LNCAP (cell line): ENCODE measurements at regions not wholly inside any gene's neighbourhood (a gene's known extent, or its start where the extent isn't known, plus 50 kb on each side); places are given as distances from the start of the nearest gene placed in this dataset.

Experiments used
- CTCF ChIP-seq: fragments of 450-650 bp; IDR thresholded peaks from 2 replicates; pipeline ENCODE4 v1.5.1; 2017; ENCODE audit warnings: mild to moderate bottlenecking

- TF ChIP-seq CTCF, result no peak
These were observed 996.3 kb downstream of the FSTL5 start for GRCh38 chr4:161167539-161167938.

GRCh38 chr4:161160718-161161117 is 1003.1 kb downstream of the FSTL5 start:
- no peak for TF ChIP-seq CTCF

- TF ChIP-seq CTCF, result no peak
These were observed 1015.7 kb downstream of the FSTL5 start for GRCh38 chr4:161148051-161148450.

GRCh38 chr4:161143375-161143774 is 1020.4 kb downstream of the FSTL5 start:
- TF ChIP-seq CTCF, result no peak

- no peak for TF ChIP-seq CTCF
These were observed 1029.0 kb downstream of the FSTL5 start for GRCh38 chr4:161134795-161135194.

- TF ChIP-seq CTCF, result no peak
These were observed 1030.1 kb downstream of the FSTL5 start for GRCh38 chr4:161133586-161134276.

GRCh38 chr4:161132715-161133425 is 1030.9 kb downstream of the FSTL5 start:
- TF ChIP-seq CTCF, result no peak
